Cardiac muscle cell (in vitro differentiated cells and primary cell): ENCODE measurements at regions not wholly inside any gene's neighbourhood (a gene's known extent, or its start where the extent isn't known, plus 50 kb on each side); places are given as distances from the start of the nearest gene placed in this dataset.

ENCODE experiments used
- DNase-seq, 2 donors: peaks; one replicate each; pipeline versions ENCODE4 v3.0.0 to v3.0.0-alpha.2; 2010 to 2017; ENCODE audit warnings: low read depth in 1 of 2, low spot score in 1 of 2
- H3K27ac ChIP-seq: fragments of 200-600 bp; sonication (generic); 2 replicates; pipeline ENCODE4 v1.5.1; 2016
- H3K27me3 ChIP-seq: fragments of 200-600 bp; sonication (generic); 2 replicates; pipeline ENCODE4 v1.6.0; 2016; ENCODE audit warnings: control low read depth
- H3K36me3 ChIP-seq: fragments of 200-600 bp; sonication (generic); 2 replicates; pipeline ENCODE4 v1.5.1; 2016; ENCODE audit warnings: control low read depth
- H3K4me1 ChIP-seq: fragments of 200-600 bp; sonication (generic); 2 replicates; pipeline ENCODE4 v1.8.1; 2017; ENCODE audit warnings: low read depth, mild to moderate bottlenecking, mixed run types
- H3K4me3 ChIP-seq: fragments of 200-600 bp; sonication (generic); 2 replicates; pipeline ENCODE4 v1.5.1; 2016; ENCODE audit warnings: mild to moderate bottlenecking
- H3K9me3 ChIP-seq: fragments of 200-600 bp; sonication (generic); 2 replicates; pipeline ENCODE4 v1.5.1; 2017; ENCODE audit warnings: low read depth, mild to moderate bottlenecking, control low read depth
- CTCF ChIP-seq: IDR thresholded peaks from 2 replicates; pipeline ENCODE4 v1.5.1; 2012; ENCODE audit warnings: low read depth, mild to moderate bottlenecking, low read length

DNA sequence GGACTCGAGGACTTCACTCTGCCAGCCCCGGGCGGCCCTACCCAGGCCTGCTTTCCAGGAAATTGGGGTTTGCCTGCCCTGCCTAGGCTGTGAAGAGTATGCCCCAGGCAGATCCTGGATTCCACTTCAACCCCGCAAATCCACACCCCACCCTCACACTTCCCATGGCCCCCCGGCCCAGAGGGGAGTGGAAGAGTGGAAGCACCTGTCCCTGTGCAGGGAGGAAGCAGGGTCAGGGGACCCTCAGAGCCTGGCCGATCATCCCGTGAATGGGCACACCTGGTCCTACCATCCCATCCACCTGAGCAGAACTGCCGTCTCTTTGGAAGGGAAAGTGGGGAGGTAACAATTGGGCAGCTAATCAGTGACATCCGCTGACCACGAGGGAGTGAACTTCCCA, 245.2 kb downstream of the EIPR1 start:
- DNase-seq, result no peak

DNA sequence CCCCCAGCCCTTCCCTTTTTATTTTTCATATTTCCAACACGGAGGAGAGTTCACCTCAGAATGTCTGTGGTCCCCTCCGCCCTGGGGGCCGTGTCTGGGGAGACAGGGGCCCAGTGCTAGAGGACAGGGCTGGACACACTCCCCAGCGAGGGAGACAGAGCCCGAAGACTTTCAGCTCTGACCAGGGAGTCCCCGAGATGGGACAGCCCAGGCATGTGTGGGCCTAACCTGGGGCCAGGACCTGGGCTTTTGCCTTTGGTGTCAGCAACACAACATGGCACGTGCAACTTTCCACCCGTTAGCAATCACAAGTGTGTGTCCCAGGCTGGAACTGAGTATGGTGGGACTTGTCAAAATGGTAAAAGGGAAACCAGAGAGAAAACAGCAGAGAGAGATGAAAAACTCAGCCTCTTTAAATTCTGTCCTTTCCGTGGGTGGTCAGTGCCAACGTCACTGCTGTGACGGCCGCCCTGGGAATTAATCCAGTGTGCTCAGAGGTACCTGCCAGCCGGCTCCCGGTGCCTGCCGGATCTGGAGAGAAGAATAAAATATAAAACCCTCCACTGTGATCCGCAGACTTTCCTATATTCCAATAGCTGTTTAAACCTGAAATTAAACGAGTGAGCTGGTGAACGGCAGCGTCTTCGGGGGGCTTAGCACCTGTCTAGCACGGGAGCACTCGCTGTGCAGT, 245.8 kb downstream of the EIPR1 start:
- Histone ChIP-seq H3K4me1 (no peaks in the 10 kb centered on the region), H3K27me3 (no peaks in the 10 kb centered on the region), H3K36me3 (no peaks in the 10 kb centered on the region), H3K27ac (no peak overlapping the region), H3K9me3 (no peaks in the 10 kb centered on the region), H3K4me3 (no peak overlapping the region)
- DNase-seq, result no peak
- TF ChIP-seq CTCF, result no peak

More for the DNA sequence above, 245.2 kb downstream of the EIPR1 start:
- no peak for TF ChIP-seq CTCF
- Histone ChIP-seq H3K27ac (no peak overlapping the region), H3K27me3 (no peaks in the 10 kb centered on the region), H3K9me3 (no peaks in the 10 kb centered on the region), H3K36me3 (no peaks in the 10 kb centered on the region), H3K4me1 (no peaks in the 10 kb centered on the region), H3K4me3 (no peak overlapping the region)

DNA sequence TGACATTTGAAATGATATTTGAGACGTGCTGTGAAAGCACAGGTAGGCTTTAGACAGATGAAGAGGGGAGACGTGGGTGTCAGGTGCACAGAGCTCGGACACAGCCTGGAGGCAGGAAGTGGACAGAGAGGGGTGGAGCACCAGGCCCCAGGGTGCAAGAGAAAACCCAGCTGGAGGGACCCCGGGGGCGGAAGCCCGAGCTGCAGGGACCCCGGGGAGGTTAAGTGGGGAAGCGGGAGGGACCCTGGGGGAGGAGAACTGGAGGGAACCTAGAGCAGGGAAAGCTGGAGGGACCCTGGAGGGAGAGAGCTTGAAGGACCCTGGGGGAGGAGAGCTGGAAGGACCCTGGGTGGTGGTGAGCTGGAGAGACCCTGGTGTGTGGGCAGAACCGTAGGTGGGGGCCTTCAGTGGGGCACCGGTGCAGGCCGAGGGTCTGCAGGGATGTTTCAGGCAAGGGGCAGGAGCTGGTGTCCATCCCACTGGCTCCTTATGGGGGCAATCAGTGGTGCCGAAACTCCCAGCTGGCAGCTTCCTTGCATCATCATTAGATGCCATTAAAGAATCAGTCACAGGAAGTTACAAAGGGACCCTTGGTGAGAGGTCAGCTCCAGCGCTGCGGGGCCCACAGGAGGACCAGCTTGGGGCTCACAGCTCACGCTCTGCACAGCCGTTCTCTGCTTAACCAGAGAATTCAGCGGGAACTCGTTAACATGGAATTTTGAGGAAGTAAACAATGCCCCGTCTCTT, 246.6 kb downstream of the EIPR1 start:
- no peaks in the 10 kb centered on the region for H3K9me3 ChIP-seq
- H3K27ac ChIP-seq, result no peak overlapping the region
- H3K36me3 ChIP-seq, result no peaks in the 10 kb centered on the region
- no peak for TF ChIP-seq CTCF
- no peak overlapping the region for H3K4me3 ChIP-seq
- no peaks in the 10 kb centered on the region for H3K4me1 ChIP-seq
- no peaks in the 10 kb centered on the region for H3K27me3 ChIP-seq
- DNase-seq, result no peak

GRCh38 chr2:3130444-3130843, 247.2 kb downstream of the EIPR1 start:
- TF ChIP-seq CTCF, result no peak
- no peak overlapping the region for H3K4me3 ChIP-seq

GRCh38 chr2:3129867-3130266, 247.8 kb downstream of the EIPR1 start:
- no peak overlapping the region for H3K27ac ChIP-seq
- no peaks in the 10 kb centered on the region for H3K9me3 ChIP-seq
- H3K4me3 ChIP-seq, result no peak overlapping the region
- H3K27me3 ChIP-seq, result no peaks in the 10 kb centered on the region
- DNase-seq, result no peak
- no peaks in the 10 kb centered on the region for H3K4me1 ChIP-seq
- no peak for TF ChIP-seq CTCF
- H3K36me3 ChIP-seq, result no peaks in the 10 kb centered on the region

More at GRCh38 chr2:3130444-3130843, 247.2 kb downstream of the EIPR1 start:
- Histone ChIP-seq H3K27me3 (no peaks in the 10 kb centered on the region), H3K27ac (no peak overlapping the region), H3K36me3 (no peaks in the 10 kb centered on the region), H3K4me1 (no peaks in the 10 kb centered on the region), H3K9me3 (no peaks in the 10 kb centered on the region)
- DNase-seq, result no peak
